ENCODE measurements at regions not wholly inside any gene's neighbourhood (a gene's known extent, or its start where the extent isn't known, plus 50 kb on each side); places are given as distances from the start of the nearest gene placed in this dataset.

DNA sequence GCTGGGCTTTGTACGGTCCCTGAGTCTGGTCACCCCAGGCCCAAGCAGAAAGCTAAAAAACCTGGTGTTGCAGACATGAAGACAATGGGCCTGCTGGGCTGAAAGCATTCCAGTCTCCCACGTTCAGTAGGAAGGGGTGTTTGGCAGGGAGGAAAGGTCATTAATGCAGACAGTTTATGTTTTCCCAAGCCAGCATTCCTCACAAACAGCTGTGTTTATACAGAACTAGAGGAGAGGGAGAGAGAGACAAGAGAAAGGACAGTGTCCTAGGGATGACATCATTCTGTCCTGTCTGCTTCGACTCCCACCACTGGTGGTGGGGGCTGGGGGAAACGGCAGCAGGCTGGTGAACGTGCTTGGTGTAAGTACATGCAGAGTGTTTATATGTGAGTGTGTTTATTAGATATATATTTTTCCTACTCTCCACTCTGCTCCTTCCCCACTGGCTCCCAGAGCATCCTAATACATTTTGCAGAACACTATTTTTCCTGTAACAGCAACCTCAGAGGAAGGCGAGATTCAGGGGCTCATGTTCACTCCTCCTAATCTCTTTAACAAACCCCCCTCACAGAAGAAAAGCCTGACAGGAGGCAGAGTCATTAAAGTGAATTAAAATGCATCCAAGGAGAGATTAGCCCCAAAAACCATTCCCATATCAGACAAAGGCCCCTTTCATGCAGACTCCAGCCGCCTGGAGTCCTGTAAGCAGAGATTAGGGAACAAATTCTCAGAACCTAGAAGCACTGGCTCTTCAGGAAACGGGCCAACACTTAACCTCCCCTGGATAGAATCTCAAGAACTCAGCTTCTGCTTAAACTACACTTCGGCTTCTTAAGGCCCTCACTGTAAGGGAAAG, 380.4 kb downstream of the TNS1 start:
- H3K4me2 ChIP-seq (ENCODE audit: low read length) = no peak overlapping the region
- no peaks in the 10 kb centered on the region for H3K79me1 ChIP-seq (ENCODE audit: low read length)
- no CpG with 5 or more reads among the region's 9 CpGs for WGBS (ENCODE audit: extremely low coverage, insufficient coverage, low lambda C conversion rate)
- no peak overlapping the region for H3K4ac ChIP-seq (ENCODE audit: low read depth, low read length)
- H2BK15ac ChIP-seq (replicated peaks; ENCODE audit: low read depth) = no peak overlapping the region
- no peaks in the 10 kb centered on the region for H3K79me2 ChIP-seq (ENCODE audit: control insufficient read depth, insufficient read depth, low read length)
- H3K4me3 ChIP-seq (ENCODE audit: low read length) = no peak overlapping the region
- no peak overlapping the region for H3K56ac ChIP-seq (ENCODE audit: low read length)
- no peaks in the 10 kb centered on the region for H3K4me1 ChIP-seq (ENCODE audit: control insufficient read depth, low read depth, low read length)
- H2AK5ac ChIP-seq (ENCODE audit: low read length) = no peak overlapping the region
- H4K8ac ChIP-seq (ENCODE audit: low read depth, low read length) = no peak overlapping the region
- peak overlapping the region; percentile 52 for H3K18ac ChIP-seq (ENCODE audit: low read length)
- DNase-seq = peak; percentile 87
- no peak overlapping the region for H3K23ac ChIP-seq (ENCODE audit: low read length)
- H3K27ac ChIP-seq (ENCODE audit: low read depth, low read length) = peak overlapping the region; percentile 71
- no peak overlapping the region for H2BK120ac ChIP-seq (ENCODE audit: low read depth, low read length)
- H3K9ac ChIP-seq (ENCODE audit: low read length) = no peak overlapping the region
- H2BK5ac ChIP-seq (ENCODE audit: low read length) = no peak overlapping the region
- no peaks in the 10 kb centered on the region for H3K36me3 ChIP-seq (ENCODE audit: control insufficient read depth, insufficient read depth, low read length)
- H4K5ac ChIP-seq (ENCODE audit: low read length) = no peak overlapping the region
- H3K27me3 ChIP-seq (ENCODE audit: insufficient read depth, low read length, poor library complexity) = no peaks in the 10 kb centered on the region

DNA sequence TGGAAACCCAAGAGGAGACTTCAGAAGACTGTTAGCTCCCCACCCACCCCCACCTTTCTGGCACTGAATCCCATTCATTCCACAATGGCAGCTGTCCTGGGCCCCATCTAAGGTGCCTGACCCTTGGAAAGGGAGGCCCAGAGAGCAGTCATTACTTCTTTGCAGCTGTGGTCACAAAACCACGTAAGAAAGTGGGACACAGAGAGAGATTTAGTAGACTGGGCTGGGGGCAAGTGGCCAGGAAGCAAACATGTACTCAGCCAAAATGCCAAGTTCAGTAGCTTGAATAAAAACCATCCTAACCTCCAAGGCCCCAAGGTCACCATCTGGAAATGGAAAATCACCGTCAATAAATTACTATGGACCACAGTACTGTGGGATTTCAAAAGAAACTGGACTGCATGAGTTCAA, 381.4 kb downstream of the TNS1 start:
- no peak overlapping the region for H3K23ac ChIP-seq (ENCODE audit: low read length)

DNA sequence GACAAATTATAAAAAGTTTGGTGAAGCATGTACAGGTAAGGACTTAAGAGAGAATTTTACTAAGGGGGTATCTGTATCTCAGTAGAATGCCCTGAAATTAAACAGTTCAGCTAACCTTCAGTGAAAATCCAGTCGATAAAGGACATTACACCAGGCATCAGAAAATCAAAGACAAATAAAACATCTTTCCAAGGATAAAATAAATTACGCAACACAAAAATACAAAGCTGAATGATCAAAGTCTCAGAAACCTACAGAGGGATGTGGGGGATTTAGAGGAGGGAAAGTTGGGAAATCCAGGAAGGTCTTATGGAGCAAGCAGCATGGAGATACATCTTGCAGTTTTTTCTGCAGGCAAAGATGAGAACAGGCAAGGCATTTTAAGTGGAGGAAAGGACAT, 384.1 kb downstream of the TNS1 start:
- H3K56ac ChIP-seq (ENCODE audit: low read length) = no peak overlapping the region
- no peak overlapping the region for H4K8ac ChIP-seq (ENCODE audit: low read depth, low read length)
- H3K4me2 ChIP-seq (ENCODE audit: low read length) = no peak overlapping the region
- WGBS (ENCODE audit: extremely low coverage, insufficient coverage, low lambda C conversion rate) = no CpG with 5 or more reads among the region's 2 CpGs
- H3K27me3 ChIP-seq (ENCODE audit: insufficient read depth, low read length, poor library complexity) = no peaks in the 10 kb centered on the region
- no peak overlapping the region for H2BK120ac ChIP-seq (ENCODE audit: low read depth, low read length)
- H3K79me2 ChIP-seq (ENCODE audit: control insufficient read depth, insufficient read depth, low read length) = no peaks in the 10 kb centered on the region
- no peak overlapping the region for H2BK15ac ChIP-seq (replicated peaks; ENCODE audit: low read depth)
- H2BK5ac ChIP-seq (ENCODE audit: low read length) = no peak overlapping the region
- H3K9ac ChIP-seq (ENCODE audit: low read length) = no peak overlapping the region
- H2AK5ac ChIP-seq (ENCODE audit: low read length) = no peak overlapping the region
- no peaks in the 10 kb centered on the region for H3K4me1 ChIP-seq (ENCODE audit: control insufficient read depth, low read depth, low read length)
- H3K27ac ChIP-seq (ENCODE audit: low read depth, low read length) = no peak overlapping the region
- no peaks in the 10 kb centered on the region for H3K36me3 ChIP-seq (ENCODE audit: control insufficient read depth, insufficient read depth, low read length)
- H3K18ac ChIP-seq (ENCODE audit: low read length) = no peak overlapping the region
- DNase-seq = no peak
- H3K23ac ChIP-seq (ENCODE audit: low read length) = no peak overlapping the region
- H3K4me3 ChIP-seq (ENCODE audit: low read length) = no peak overlapping the region
- no peak overlapping the region for H3K4ac ChIP-seq (ENCODE audit: low read depth, low read length)
- no peaks in the 10 kb centered on the region for H3K79me1 ChIP-seq (ENCODE audit: low read length)
- no peak overlapping the region for H4K5ac ChIP-seq (ENCODE audit: low read length)

More for the DNA sequence above, 381.4 kb downstream of the TNS1 start:
- no peak for DNase-seq
- Histone ChIP-seq H3K56ac (ENCODE audit: low read length) (no peak overlapping the region), H2AK5ac (ENCODE audit: low read length) (no peak overlapping the region), H3K79me2 (ENCODE audit: control insufficient read depth, insufficient read depth, low read length) (no peaks in the 10 kb centered on the region), H3K4ac (ENCODE audit: low read depth, low read length) (no peak overlapping the region), H3K4me3 (ENCODE audit: low read length) (no peak overlapping the region), H3K79me1 (ENCODE audit: low read length) (no peaks in the 10 kb centered on the region), H2BK120ac (ENCODE audit: low read depth, low read length) (no peak overlapping the region), H2BK5ac (ENCODE audit: low read length) (no peak overlapping the region), H3K36me3 (ENCODE audit: control insufficient read depth, insufficient read depth, low read length) (no peaks in the 10 kb centered on the region), H4K8ac (ENCODE audit: low read depth, low read length) (no peak overlapping the region), H3K27ac (ENCODE audit: low read depth, low read length) (peak overlapping the region; percentile 71), H3K4me1 (ENCODE audit: control insufficient read depth, low read depth, low read length) (no peaks in the 10 kb centered on the region), H3K27me3 (ENCODE audit: insufficient read depth, low read length, poor library complexity) (no peaks in the 10 kb centered on the region), H3K9ac (ENCODE audit: low read length) (no peak overlapping the region), H3K18ac (ENCODE audit: low read length) (peak overlapping the region; percentile 52), H2BK15ac (replicated peaks; ENCODE audit: low read depth) (no peak overlapping the region), H4K5ac (ENCODE audit: low read length) (no peak overlapping the region), H3K4me2 (ENCODE audit: low read length) (no peak overlapping the region)
- no CpG with 5 or more reads among the region's 2 CpGs for WGBS (ENCODE audit: extremely low coverage, insufficient coverage, low lambda C conversion rate)

DNA sequence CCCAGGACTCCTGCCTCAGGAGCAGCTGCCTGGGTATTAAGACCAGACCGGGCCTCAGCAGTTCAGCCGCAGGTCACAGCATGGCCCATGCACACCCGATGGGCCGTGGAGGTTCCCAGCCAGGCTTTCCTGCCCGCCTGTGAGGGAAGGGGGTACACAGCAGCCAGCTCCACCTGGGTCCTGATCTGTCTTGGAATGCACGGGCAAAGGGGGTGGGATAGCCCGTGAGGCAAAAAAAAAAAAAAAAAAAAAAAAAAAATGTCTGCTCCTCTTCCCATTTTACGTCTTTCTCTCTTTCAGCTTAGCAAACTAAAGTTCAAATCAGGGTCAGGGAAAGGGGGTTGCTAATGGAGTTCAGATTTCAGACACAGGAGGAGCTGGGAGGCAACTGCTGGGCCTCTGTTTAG, 385.2 kb downstream of the TNS1 start:
- Histone ChIP-seq H3K36me3 (ENCODE audit: control insufficient read depth, insufficient read depth, low read length) (no peaks in the 10 kb centered on the region), H2AK5ac (ENCODE audit: low read length) (no peak overlapping the region), H3K4me3 (ENCODE audit: low read length) (no peak overlapping the region), H3K56ac (ENCODE audit: low read length) (no peak overlapping the region), H3K79me2 (ENCODE audit: control insufficient read depth, insufficient read depth, low read length) (no peaks in the 10 kb centered on the region), H3K4me2 (ENCODE audit: low read length) (no peak overlapping the region), H3K27me3 (ENCODE audit: insufficient read depth, low read length, poor library complexity) (no peaks in the 10 kb centered on the region), H2BK120ac (ENCODE audit: low read depth, low read length) (no peak overlapping the region), H3K23ac (ENCODE audit: low read length) (no peak overlapping the region), H4K5ac (ENCODE audit: low read length) (no peak overlapping the region), H4K8ac (ENCODE audit: low read depth, low read length) (no peak overlapping the region), H2BK15ac (replicated peaks; ENCODE audit: low read depth) (no peak overlapping the region), H3K4me1 (ENCODE audit: control insufficient read depth, low read depth, low read length) (no peaks in the 10 kb centered on the region), H3K9ac (ENCODE audit: low read length) (no peak overlapping the region), H3K27ac (ENCODE audit: low read depth, low read length) (no peak overlapping the region), H3K4ac (ENCODE audit: low read depth, low read length) (no peak overlapping the region), H3K18ac (ENCODE audit: low read length) (no peak overlapping the region), H3K79me1 (ENCODE audit: low read length) (no peaks in the 10 kb centered on the region), H2BK5ac (ENCODE audit: low read length) (no peak overlapping the region)
- no CpG with 5 or more reads among the region's 8 CpGs for WGBS (ENCODE audit: extremely low coverage, insufficient coverage, low lambda C conversion rate)
- DNase-seq = no peak

DNA sequence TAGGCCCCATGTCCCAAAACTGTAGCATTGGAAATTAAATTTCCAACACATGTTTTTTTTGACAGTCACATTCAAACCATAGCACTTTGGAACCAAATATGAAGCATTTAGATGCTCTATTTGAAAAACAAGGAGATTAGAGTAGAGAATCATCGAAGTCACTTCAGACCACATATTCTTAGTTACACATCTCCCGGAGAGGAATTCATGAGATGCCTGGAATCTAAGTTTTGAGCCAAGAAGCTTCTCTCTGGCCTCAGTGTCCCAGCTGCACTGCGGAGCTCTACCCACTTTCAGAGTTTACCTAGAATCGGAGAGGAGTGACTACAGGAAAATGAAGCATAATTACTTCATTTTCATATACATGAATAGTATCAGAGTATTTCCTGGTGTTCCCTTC, 385.9 kb downstream of the TNS1 start:
- WGBS (ENCODE audit: extremely low coverage, insufficient coverage, low lambda C conversion rate) = no CpG with 5 or more reads among the region's 4 CpGs
- Histone ChIP-seq H3K27me3 (ENCODE audit: insufficient read depth, low read length, poor library complexity) (no peaks in the 10 kb centered on the region), H3K79me1 (ENCODE audit: low read length) (no peaks in the 10 kb centered on the region), H3K79me2 (ENCODE audit: control insufficient read depth, insufficient read depth, low read length) (no peaks in the 10 kb centered on the region), H2AK5ac (ENCODE audit: low read length) (no peak overlapping the region), H4K8ac (ENCODE audit: low read depth, low read length) (no peak overlapping the region), H3K36me3 (ENCODE audit: control insufficient read depth, insufficient read depth, low read length) (no peaks in the 10 kb centered on the region), H3K4me3 (ENCODE audit: low read length) (no peak overlapping the region), H2BK15ac (replicated peaks; ENCODE audit: low read depth) (no peak overlapping the region), H3K4me2 (ENCODE audit: low read length) (no peak overlapping the region), H2BK120ac (ENCODE audit: low read depth, low read length) (no peak overlapping the region), H3K27ac (ENCODE audit: low read depth, low read length) (no peak overlapping the region), H3K4ac (ENCODE audit: low read depth, low read length) (no peak overlapping the region), H3K56ac (ENCODE audit: low read length) (no peak overlapping the region), H3K4me1 (ENCODE audit: control insufficient read depth, low read depth, low read length) (no peaks in the 10 kb centered on the region), H3K9ac (ENCODE audit: low read length) (no peak overlapping the region), H3K18ac (ENCODE audit: low read length) (no peak overlapping the region), H3K23ac (ENCODE audit: low read length) (no peak overlapping the region), H4K5ac (ENCODE audit: low read length) (no peak overlapping the region), H2BK5ac (ENCODE audit: low read length) (no peak overlapping the region)
- DNase-seq = no peak

DNA sequence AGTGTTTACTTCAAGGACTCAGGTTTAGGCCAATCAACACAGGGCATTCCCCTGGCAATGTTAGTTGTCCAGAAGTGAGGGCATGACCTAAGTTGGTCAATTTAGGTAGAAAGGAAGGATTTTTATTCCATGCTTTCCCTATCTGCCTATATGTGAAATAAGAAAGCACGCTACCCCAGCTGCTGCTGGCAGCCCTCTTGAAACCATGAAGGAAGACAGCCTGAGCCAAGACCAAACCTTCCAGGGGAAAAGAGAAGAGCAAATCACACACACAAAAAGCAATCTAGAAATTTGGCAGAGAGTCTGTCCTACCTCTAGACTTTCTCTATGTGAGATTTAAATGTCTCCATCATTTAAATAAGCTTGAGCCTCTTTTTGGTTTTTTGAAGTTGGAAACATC, 387.6 kb downstream of the TNS1 start:
- no peak overlapping the region for H2BK15ac ChIP-seq (replicated peaks; ENCODE audit: low read depth)
- no peak overlapping the region for H3K18ac ChIP-seq (ENCODE audit: low read length)
- no peaks in the 10 kb centered on the region for H3K79me2 ChIP-seq (ENCODE audit: control insufficient read depth, insufficient read depth, low read length)
- H3K9ac ChIP-seq (ENCODE audit: low read length) = no peak overlapping the region
- no peak overlapping the region for H4K5ac ChIP-seq (ENCODE audit: low read length)
- H3K4ac ChIP-seq (ENCODE audit: low read depth, low read length) = no peak overlapping the region
- H2BK120ac ChIP-seq (ENCODE audit: low read depth, low read length) = no peak overlapping the region
- no peak overlapping the region for H4K8ac ChIP-seq (ENCODE audit: low read depth, low read length)
- no peak overlapping the region for H3K27ac ChIP-seq (ENCODE audit: low read depth, low read length)
- no peaks in the 10 kb centered on the region for H3K79me1 ChIP-seq (ENCODE audit: low read length)
- no peak overlapping the region for H3K23ac ChIP-seq (ENCODE audit: low read length)
- DNase-seq = no peak
- no peak overlapping the region for H3K56ac ChIP-seq (ENCODE audit: low read length)
- WGBS (ENCODE audit: extremely low coverage, insufficient coverage, low lambda C conversion rate) = no CpG with 5 or more reads among the region's 1 CpG
- H3K4me3 ChIP-seq (ENCODE audit: low read length) = no peak overlapping the region
- no peaks in the 10 kb centered on the region for H3K27me3 ChIP-seq (ENCODE audit: insufficient read depth, low read length, poor library complexity)
- H3K36me3 ChIP-seq (ENCODE audit: control insufficient read depth, insufficient read depth, low read length) = no peaks in the 10 kb centered on the region
- no peaks in the 10 kb centered on the region for H3K4me1 ChIP-seq (ENCODE audit: control insufficient read depth, low read depth, low read length)
- H2BK5ac ChIP-seq (ENCODE audit: low read length) = no peak overlapping the region
- H3K4me2 ChIP-seq (ENCODE audit: low read length) = no peak overlapping the region
- no peak overlapping the region for H2AK5ac ChIP-seq (ENCODE audit: low read length)
